ENCODE measurements at regions not wholly inside any gene's neighbourhood (a gene's known extent, or its start where the extent isn't known, plus 50 kb on each side); places are given as distances from the start of the nearest gene placed in this dataset.

GRCh38 chr2:200226451-200227426 is 79.8 kb upstream of the SPATS2L start:
- TF ChIP-seq CTCF (conservative IDR thresholded peaks at IDR 0.05; ENCODE audit: low read depth, low read length) = no peak
- TF ChIP-seq EZH2 (IDR thresholded peaks at IDR 0.05; ENCODE audit: borderline replicate concordance, low read depth, low read length, poor library complexity, severe bottlenecking) = no peak

All from A673 (cell line).